GM19467 (cell line): ENCODE measurements at regions not wholly inside any gene's neighbourhood (a gene's known extent, or its start where the extent isn't known, plus 50 kb on each side); places are given as distances from the start of the nearest gene placed in this dataset.

Source experiments
- ATAC-seq: cut with Tn5 transposase; IDR thresholded peaks from one replicate; pipeline ENCODE4 v1.9.1; 2021; ENCODE audit warnings: mild to moderate bottlenecking, moderate library complexity; ENCODE audit not compliant: unreplicated experiment

- ATAC-seq: no peak
Measured at GRCh38 chr3:79847928-79848327, 80.1 kb upstream of the ROBO1 start.

- ATAC-seq: no peak
Measured at GRCh38 chr3:79846148-79846933, 78.5 kb upstream of the ROBO1 start.

GRCh38 chr3:79845546-79845945 is 77.7 kb upstream of the ROBO1 start:
- ATAC-seq: no peak

DNA sequence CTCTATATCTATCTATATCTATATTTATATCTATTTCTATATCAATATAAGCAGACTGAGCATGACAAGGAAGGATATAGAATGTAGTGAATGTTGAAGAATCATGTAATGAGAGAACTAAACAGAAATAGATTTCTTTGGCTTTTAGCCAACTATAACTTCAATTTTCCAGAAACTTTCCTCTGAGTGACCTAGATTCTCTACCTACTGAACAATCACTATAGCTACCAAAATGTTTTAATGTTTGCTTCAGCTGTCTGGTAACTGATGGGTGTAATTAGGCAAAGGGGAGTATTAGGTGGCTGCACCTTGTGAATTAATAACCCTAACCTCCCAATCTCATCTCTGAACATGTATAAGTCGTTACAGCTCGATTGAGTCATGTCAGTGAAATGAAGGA is 76.4 kb upstream of the ROBO1 start:
- no peak for ATAC-seq

- ATAC-seq: no peak
Measured at GRCh38 chr3:79843180-79843579, 75.4 kb upstream of the ROBO1 start.

- no peak for ATAC-seq
Measured at GRCh38 chr3:79835701-79836100, 67.9 kb upstream of the ROBO1 start.

DNA sequence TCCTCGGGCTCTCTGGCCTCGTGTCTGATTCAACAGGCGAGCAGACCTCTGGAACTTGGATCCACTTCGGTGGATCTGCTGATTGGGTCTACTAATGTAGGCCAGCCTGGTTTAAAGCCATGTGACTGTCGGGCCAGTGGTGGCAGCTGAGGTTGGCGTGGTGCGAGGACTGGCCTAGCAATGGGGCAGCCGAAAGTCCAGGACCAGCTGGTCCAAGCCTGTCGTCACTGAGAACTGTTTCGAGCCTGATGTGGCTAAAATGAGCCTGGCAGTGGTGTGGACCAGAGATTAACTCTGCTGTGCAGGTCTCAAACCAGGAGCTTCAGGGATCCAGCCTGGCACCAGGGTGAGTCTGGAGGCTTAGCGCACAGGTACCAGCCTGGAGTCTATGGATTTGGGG is 56.4 kb upstream of the ROBO1 start:
- ATAC-seq: no peak

GRCh38 chr3:79822076-79822475 is 54.3 kb upstream of the ROBO1 start:
- no peak for ATAC-seq

DNA sequence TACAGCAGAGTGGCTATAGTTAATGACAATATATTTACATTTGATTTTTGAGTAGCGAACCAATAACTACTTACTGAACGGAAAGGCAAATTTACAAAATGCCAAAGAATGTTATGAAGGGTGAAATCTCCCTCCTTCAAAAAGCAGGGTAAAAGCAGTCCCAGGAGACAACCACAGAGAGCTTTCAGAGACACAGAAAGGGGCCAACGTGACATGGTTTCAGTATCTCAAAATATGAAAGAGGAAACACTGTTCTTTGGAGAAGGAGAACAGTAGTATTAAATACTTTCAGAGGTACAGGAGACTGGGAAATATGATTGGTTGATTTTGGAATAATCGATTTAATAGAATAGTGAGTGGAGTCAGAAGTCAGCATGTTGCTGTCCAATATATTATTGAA is 52.3 kb upstream of the ROBO1 start:
- no peak for ATAC-seq

- no peak for ATAC-seq
Measured at GRCh38 chr3:79818015-79818414, 50.2 kb upstream of the ROBO1 start.
